Inferior parietal cortex (tissue), 1 donor: ENCODE measurements at regions not wholly inside any gene's neighbourhood (a gene's known extent, or its start where the extent isn't known, plus 50 kb on each side); places are given as distances from the start of the nearest gene placed in this dataset.
"Not testable (repeated sequence)": the region's sequence is repeated elsewhere in the genome, so short reads cannot be mapped to it uniquely, and the experiment has no call there.

Source experiments
- DNase-seq: peaks from one replicate; pipeline ENCODE4 v3.0.0-alpha.2; 2016; ENCODE audit errors: extremely low spot score

DNA sequence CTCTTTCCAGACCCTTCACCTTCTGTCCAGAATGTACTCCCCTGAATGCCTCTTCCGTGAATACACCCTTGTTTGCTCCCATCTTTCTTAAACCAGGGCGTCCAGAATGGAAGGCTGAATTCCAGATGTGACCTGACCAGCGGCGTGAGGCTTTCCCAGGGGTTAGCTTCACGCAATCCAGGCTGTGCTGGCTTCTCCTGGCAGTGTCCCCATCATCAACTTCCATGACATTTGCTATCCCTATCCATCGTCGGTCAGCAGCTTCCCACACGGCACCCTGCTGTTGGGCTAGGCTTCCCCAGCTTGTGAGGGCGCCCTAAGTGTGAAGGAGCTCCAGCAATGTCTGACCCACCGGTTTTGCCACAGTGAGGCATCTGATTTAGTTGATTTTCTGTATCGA, 339.8 kb upstream of the TNRC6C start:
- no peak for DNase-seq

DNA sequence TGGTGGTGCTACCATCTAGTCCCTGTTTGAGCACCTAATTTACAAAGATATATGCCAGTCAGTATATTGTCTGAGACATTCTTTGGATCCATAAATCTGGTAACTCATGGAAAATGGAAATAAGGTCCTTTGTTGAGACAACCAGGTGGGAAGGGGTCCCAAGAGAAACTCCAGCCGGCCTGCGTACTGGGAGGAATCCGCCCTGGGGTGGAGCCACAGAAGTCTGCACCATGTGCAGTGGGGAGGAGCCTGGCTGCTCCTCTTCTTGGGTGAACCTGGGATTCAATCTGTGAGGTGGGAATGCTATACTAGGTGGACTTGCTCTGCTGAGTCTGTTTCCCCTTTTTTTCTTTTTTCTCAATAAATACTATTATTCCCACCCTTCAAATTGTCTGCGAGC, 339.2 kb upstream of the TNRC6C start:
- no peak for DNase-seq

DNA sequence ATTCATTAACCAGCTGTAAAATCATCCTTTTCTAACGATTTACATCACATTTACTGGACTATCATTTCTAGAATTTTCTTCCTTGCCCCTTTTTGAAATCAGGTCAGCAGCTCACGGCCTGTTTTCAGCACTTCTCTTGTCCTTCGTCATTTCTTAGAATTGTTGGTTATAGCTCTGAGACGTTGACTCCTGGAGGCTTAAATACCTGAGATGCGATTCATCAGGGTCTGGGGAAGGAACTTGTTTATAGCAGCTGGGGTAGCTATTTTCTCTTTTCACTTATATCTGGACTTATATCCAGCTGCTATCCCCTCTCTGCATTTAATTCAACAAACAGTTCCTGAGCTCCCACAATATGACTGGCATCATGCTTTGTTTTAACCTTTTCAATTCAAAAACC, 338.7 kb upstream of the TNRC6C start:
- no peak for DNase-seq

DNA sequence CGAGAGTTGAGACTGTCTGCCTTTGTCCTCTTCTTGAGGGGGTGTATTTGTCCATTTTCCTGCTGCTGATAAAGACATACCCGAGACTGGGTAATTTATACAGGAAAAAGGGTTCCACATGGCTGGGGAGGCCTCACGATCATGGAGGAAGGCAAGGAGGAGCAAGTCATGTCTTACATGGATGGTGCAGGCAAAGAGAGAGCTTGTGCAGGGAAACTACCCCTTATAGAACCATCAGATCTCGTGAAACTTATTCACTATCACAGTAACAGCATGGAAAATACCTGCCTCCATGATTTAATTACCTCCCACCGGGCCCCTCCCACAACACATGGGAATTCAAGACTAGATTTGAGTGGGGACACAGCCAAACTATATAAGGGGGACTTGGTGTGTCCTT, 338.2 kb upstream of the TNRC6C start:
- no peak for DNase-seq

DNA sequence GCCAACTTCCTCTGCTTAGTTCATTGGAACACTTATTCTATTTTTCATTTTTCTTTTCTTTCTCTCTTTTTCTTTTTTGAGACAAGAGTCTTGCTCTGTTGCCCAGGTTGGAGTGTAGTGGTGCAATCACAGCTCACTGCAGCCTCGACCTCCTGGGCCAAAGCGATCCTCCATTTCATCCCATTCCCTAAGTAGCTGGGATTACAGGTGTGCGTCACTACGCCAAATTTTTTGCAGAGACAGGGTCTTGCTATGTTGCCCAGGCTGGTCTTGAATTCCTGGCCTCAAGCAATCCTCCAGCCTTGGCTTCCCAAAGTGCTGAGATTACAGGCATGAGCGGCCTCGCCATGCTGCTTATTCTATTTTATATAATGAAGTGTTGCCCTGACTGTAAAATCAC, 336.4 kb upstream of the TNRC6C start:
- not testable (repeated sequence) for DNase-seq

DNA sequence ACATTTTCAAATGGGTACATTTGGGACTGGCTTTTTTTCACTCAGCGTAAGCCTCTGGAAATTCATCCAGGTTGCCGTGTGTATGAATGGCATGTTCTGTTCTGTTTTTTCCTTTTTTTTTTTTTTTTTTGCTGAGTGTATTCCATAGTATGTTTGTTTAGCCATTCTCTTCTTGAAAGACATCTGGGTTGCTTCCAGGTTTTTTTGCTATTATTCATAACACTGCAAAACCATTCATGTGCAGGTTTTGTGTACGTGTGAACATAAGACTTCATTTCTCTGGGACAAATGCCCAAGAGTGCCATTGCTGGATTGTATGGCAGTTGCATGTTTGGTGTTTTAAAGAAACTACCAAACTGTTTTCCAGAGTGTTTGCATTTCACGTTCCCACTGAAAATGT, 335.9 kb upstream of the TNRC6C start:
- no peak for DNase-seq

DNA sequence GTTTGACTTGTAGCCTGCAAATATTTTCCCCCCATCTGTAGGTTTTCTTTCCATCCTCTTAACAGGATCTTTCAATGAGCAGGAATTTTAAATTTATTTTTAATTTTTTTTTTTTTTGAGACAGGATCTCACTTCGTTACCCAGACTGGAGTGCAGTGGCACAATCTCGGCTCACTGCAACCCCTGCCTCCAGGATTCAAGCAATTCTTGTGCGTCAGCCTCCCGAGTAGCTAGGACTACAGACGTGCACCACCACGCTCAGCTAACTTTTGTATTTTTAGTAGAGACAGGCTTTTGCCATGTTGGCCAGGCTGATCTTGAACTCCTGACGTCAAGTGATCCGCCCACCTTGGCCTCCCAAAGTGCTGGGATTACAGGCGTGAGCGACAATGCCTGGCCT, 335.2 kb upstream of the TNRC6C start:
- DNase-seq, result not testable (repeated sequence)

DNA sequence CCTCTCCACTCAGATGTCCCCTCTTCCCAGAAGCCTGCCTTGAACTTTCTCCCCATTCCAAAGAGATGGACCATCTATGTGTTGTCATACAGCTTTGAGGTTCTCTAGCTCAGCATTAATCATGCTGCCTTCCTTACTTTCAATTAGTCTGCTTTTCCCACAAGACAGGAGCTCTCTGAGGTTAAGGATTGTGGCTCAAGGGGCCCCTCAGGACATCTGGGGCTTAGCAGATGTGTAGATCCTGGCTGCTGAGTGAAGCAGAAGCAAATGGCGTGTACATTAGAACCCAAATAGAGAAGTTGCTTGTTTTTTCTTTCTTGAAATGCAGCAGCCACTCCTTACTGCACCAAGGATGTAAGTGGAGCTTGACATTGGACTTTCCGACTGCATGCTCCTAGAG, 330.5 kb upstream of the TNRC6C start:
- DNase-seq, result no peak

DNA sequence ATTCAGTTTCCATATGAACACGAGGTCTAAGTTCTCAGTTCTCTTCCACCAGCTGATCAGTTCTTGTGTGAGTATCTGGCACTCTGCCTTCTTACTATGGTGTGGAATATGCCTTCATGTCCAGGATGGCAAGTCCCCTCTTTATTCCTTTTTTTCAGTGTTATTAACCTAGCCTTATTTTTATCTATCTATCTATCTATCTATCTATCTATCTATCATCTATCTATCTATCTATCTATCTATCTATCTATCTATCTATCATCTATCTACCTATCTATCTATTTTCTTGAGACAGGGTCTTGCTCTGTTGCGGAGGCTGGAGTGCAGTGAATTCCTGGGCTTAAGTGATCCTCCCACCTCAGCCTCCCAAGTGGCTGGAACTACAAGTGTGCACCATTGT, 329.2 kb upstream of the TNRC6C start:
- not testable (repeated sequence) for DNase-seq

DNA sequence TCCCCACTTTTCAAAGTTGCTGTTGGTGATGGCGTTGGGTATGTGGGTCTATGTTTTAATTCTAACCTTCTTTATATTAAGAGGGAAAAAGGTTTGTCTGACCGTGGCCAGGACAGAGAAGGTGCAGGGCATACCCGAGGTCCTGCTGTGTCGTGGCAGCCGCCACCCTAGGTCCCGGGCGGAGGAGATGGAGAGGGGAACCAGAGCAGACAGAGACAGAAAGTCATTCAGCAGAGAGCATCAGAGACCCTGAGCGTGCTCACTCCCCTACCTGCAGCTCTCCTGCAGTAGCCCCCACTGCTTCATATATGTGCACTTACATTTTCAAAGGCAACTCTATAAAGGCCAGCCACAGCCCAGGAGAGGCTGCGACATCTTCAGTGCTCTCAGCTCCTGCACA, 327.2 kb upstream of the TNRC6C start:
- DNase-seq, result no peak

DNA sequence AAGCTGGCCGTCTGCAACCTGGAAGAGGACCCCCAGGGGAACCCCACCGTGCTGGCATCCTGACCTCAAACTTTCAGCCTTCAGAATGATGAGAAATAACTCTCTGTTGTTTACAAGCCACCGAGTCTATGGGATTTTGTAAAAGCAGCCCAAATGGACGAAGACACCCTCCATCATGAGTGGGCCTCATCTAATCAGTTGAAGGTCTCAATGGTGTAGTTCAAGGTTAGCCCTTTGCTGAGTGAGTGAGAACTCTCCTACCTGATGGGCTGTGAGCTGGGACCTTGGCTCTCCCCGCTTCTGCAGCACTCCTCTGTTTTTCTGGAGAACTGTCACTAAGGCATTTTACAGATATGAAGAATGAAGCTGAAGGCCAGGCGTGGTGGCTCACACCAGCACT, 325.9 kb upstream of the TNRC6C start:
- no peak for DNase-seq

DNA sequence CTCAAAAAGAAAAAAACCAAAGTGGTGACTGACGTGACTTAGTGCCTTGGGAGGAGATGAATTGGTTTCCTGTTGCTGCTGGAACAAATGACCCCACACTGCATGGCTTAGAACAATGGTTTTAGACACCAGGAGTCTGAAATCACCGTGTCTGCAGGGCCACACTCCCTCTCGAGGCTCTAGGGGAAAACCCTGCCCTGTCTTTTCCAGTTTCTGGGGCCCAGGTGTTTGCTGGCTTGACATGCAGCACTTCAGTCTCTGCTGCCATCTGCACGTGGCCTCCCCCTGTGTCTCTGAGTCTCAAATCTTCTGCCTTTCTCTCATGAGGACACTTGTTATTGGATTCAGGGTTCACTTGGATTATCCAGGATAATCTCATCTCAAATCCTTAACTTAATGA, 323.8 kb upstream of the TNRC6C start:
- DNase-seq, result no peak

DNA sequence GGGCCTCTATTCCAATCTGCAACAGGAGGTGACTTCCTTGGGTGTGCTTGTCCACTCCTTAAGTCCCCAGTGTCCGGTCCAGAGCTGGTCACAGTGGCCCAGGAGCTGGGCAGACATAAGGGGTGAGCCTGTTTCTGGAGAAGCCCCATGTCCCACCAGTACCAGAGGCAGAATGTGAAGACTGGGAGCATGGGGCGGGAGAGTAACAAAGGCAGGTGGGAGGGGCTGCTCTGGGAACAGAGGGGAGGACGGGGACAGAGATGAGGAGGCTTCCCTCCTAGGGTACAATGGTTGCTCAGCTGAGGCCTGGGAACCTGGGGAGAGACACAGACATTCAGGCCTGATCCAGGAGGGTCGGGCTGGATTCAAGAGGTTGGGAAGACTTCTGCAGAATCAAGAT, 323.3 kb upstream of the TNRC6C start:
- no peak for DNase-seq

DNA sequence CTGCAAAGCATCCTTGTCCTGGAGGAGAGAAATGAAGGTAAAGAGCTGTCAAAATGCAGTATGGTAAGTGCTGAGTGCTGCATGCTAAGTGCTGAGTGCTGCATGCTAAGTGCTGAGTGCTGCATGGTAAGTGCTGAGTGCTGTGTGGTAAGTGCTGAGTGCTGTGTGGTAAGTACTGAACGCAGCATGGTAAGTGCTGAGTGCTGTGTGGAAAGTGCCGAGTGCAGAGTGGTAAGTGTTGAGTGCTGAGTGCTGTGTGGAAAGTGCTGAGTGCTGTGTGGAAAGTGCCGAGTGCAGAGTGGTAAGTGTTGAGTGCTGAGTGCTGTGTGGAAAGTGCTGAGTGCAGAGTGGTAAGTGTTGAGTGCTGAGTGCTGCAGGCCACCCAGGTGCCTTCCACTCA, 322.7 kb upstream of the TNRC6C start:
- not testable (repeated sequence) for DNase-seq

DNA sequence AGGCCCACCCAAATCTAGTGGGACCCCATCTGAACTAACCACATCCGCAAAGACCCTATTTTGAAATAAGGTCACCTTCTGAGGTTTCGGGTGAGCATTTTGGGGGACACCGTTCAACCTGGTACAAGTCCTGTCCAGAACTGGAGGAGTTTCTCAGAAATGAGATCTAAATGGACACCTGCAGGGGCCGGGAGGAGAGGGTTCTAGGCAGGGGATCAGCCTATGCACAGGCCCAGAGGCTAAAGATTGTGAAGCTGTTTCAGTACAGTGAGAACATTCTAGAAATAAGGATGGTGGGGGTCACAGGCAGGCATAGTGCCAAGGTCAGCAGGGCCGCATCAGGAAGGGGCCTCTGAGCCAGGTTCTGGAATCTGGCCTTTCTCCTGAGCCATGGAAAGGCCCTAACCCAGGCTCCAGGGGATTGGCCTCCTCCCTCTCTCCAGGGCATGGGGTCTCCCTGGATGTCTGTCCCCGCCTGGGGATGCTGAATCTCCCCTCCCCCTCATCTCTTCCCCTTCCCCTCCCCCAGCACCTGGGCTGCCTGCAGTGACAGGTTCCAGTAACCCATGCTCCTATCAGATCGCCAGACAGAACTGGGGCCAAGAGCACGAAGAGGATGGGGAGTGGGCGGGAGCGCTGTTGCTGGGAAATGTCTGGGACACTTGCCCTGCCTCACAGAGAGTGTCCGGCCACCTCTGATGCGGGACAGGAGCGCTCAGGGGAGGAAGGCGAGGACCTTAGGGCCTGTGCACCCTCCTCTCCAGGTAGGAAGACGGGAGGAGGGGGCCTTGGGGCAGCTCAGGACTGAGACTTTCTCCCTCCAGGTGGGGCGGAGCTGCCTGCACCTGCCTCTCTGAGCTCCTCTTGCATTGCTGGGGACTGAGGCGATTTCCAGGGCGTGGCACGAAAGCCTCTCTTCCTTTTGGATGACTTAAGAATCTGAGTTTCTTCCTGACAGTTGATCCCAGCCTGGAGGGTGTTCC, 321.4 kb upstream of the TNRC6C start:
- no peak for DNase-seq

DNA sequence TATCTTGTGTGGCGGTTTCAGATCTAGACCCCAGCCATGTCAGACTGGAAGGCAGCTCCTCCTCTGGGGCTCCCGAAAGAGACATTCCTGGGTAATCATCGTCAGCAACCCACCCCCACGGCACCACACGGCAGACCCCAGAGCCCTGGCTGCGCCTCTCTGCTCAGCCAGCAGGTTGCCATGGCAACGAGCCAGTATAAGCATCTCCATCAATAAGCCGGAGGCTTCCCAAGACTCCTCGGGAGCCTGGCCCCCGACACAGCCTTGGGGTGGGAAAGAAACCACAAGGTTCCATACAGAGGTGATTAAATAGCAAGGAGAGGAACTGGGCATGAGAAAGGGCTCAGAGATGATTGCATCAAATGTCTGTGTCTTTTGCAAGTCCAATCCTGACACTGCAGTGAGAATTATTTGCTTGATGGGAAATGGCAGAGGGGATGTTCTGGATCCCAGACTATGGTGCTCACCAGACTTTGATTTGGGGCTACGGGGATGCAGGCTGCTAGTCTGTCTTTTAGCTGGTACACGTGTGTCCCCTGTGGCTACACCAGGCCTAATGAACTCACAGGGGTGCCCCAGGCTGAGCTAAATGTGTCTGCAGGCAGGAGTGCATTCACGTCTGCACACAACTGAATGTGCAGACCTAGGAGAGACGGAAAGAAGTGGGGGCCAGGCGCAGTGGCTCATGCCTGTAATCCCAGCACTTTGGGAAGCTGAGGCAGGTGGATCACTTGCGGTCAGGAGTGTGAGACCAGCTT, 320.5 kb upstream of the TNRC6C start:
- peak; percentile 13 for DNase-seq

DNA sequence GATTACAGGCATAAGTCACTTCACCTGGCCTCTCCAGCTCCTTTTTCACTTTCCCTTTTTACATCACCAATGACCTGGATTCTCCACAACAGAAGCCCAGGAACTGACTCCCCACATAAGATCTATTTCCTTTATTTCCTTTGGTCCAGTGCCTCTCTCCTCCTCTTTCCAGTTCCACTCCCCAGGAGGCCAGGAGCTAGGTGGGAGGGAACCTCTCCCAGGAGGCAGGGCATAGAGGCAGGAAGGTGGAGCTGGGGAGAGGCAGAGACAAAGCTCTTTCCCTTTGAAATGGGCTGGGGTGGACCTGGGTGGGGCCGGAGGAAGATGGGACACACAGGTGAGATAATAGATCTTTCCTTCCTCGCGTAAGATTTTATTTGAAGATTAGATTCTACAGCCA, 318.3 kb upstream of the TNRC6C start:
- DNase-seq, result no peak

DNA sequence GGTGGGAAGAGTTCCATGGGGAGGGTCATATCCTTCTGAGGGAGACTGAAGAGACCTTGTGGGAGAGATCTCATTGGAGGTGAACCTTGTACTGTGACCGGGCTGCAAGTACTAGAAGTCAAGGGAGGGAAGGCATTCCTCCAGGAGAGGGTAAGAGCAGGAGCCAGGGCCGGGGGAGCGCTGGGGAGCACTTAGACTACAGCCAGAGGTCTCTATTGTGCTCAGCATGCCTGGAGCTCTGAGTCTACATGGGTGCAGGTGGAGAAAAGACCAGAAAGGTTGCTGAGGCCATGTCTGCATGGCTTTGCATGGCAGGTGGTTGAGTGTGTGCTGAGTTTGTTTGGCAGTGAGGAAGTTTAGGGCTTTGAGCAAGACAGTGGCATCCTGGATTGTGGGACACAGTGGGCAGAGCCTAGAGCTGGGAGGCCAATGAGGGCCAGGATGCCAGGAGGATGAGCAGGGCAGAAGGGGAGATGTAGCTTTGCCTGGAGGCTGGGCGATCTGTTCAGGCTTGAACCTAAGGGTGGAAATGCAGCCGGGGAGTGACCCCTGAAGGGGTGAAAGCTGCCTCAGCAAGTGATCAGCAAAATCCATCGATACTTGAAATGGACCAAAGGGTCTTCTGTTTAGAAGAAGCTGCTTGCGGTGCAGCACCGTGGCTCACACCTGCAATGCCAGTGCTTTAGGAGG, 317.4 kb upstream of the TNRC6C start:
- DNase-seq, result no peak

DNA sequence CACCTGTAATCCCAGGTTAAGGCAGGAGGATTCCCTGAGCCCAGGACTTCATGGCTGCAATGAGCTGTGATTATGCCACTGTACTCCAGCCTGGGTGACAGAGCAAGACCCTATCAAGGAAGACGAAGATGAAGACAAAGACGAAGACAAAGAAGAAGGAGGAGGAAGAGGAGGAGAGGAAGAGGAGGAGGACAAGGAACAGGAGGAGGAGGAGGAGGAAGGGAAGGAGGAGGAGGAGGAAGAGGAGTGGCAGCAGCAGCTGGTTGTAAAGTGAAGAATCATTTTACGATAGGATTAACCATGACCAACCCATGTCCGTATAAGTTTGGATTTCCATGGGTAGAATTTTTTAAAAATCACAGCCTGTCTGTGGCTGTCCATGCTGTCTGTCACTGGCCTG, 316.8 kb upstream of the TNRC6C start:
- DNase-seq, result no peak

DNA sequence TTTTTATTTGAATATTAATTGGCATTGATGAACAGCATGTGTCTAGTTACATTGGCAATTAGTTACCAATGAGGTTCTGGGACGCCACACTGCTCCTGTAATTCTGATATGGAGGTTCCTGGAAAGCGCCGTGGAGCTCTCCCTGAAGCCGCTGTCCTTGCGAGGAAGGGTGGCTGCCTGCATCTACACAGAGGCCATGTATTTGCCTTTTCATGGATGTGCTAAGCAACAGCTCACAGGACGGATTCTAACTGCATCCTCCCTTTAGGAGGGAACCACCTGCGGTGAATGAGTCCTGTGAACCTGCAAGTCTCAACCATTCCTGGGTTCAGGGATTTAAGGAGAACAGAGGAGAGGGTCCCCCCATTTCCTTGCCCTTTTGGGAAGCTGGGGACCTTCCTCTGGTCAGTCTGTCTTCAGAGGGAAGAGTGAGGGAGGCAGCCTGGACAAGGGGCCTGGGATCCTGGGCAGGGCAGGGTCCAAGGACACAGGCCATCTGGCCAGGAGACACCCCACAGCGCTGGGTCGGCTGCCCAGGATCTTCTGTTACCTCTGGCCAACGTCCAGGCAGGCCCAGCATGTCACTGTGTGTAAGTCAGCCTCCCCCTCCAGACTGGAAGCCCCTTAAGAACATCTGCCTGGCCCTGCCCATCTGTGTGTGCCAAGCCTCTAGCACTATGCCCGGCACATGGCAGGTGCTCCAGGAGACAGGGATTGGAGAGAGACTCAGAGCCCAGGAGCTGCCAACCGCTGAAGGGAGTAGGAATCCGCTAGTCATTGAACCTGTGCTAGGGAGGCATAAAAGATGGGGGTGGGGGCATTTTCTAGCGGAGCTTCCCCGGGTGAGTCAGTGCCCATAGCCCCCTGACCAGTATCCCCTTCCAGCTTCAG, 314.1 kb upstream of the TNRC6C start:
- no peak for DNase-seq
